ENCODE measurements at regions not wholly inside any gene's neighbourhood (a gene's known extent, or its start where the extent isn't known, plus 50 kb on each side); places are given as distances from the start of the nearest gene placed in this dataset.

DNA sequence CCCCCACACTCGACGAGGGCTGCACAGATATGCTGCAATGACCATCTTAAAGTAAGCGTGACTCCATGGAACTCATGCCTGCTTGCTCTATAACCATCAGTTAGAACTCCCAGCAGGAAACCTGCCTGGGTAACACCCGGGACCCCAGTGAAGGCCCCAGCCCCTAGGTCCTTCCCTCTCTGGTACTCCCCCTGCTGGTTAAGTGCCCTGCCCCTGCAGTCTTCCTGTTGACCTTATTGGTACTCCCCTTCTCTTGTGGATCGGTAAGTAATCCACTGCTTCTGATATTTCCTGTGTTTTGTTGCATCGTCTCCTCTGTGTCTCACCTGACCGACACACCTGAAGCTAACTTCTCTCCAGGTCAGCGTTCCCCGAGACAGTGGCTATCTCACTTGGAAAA, 104.8 kb upstream of the COG2 start:
- Histone ChIP-seq H3K27ac (no peak overlapping the region), H3K4me1 (no peaks in the 10 kb centered on the region), H3K4me3 (no peak overlapping the region), H3K9me3 (peaks cover 0 to 22% of the 10 kb centered on the region in 2 donors), H3K36me3 (no peaks in the 10 kb centered on the region), H3K27me3 (no peaks in the 10 kb centered on the region)
- ATAC-seq (no peak), DNase-seq (no peak)
- intact Hi-C loops (cut with DNase I), result no loop called here
- TF ChIP-seq, protein P1, sequence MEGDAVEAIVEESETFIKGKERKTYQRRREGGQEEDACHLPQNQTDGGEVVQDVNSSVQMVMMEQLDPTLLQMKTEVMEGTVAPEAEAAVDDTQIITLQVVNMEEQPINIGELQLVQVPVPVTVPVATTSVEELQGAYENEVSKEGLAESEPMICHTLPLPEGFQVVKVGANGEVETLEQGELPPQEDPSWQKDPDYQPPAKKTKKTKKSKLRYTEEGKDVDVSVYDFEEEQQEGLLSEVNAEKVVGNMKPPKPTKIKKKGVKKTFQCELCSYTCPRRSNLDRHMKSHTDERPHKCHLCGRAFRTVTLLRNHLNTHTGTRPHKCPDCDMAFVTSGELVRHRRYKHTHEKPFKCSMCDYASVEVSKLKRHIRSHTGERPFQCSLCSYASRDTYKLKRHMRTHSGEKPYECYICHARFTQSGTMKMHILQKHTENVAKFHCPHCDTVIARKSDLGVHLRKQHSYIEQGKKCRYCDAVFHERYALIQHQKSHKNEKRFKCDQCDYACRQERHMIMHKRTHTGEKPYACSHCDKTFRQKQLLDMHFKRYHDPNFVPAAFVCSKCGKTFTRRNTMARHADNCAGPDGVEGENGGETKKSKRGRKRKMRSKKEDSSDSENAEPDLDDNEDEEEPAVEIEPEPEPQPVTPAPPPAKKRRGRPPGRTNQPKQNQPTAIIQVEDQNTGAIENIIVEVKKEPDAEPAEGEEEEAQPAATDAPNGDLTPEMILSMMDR (IDR thresholded peaks at IDR 0.05), result no peak

DNA sequence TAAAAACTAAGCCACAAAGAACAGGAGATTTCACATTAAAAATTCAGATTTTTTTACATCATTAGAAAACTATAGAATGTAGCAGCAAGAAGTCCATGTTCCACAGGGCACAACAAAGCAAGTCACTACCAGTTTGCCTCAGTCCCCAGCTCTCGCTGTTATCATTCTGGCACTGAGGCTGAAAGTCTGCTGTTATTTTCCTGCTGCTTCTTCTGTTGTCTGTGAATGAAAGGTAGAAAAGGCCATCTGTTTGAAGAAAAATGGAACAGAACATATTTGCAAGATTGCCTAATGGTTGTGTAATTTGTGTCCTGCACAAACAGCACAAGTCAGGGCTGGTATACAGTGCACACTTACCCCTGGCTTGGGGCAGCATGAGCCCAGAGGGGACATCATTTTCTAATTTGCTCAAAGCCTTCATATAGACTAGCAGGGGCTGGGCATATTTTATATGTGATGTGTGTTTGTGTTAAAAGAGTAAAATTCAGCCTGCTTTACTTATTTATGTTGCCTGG, 105.6 kb upstream of the COG2 start:
- Histone ChIP-seq H3K27ac (no peak overlapping the region), H3K36me3 (no peaks in the 10 kb centered on the region), H3K4me1 (no peaks in the 10 kb centered on the region), H3K9me3 (peaks cover 0 to 23% of the 10 kb centered on the region in 2 donors), H3K27me3 (no peaks in the 10 kb centered on the region), H3K4me3 (no peak overlapping the region)
- ATAC-seq (no peak), DNase-seq (no peak)
- TF ChIP-seq, protein P1 (IDR thresholded peaks at IDR 0.05), result no peak
- intact Hi-C loops (cut with DNase I), result no loop called here

DNA sequence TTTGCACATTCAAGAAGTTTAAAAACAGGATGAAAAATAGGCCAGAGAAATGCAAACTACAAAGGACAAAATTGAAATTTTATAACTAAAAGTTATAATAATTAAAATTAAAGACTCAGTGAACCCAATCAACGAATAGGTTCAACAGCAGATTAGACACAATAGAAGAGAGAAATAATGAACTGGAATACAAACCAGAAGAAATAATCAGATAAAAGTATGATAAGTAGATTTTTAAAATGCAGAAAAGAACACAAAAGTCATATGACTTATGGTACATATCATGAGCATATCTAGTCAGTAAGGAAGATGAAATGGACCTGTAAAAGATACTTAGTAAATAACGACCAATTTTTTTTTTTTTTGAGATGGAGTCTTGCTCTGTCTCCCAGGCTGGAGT, 108.1 kb upstream of the COG2 start:
- no peaks in the 10 kb centered on the region for H3K36me3 ChIP-seq
- no peak for ATAC-seq
- H3K4me3 ChIP-seq, result no peak overlapping the region
- intact Hi-C loops (cut with DNase I), result no loop called here
- DNase-seq, result no peak
- H3K27ac ChIP-seq, result no peak overlapping the region
- TF ChIP-seq, protein P1 (IDR thresholded peaks at IDR 0.05), result no peak
- H3K27me3 ChIP-seq, result no peaks in the 10 kb centered on the region
- H3K4me1 ChIP-seq, result no peaks in the 10 kb centered on the region
- H3K9me3 ChIP-seq, result peaks cover 0 to 23% of the 10 kb centered on the region in 2 donors

DNA sequence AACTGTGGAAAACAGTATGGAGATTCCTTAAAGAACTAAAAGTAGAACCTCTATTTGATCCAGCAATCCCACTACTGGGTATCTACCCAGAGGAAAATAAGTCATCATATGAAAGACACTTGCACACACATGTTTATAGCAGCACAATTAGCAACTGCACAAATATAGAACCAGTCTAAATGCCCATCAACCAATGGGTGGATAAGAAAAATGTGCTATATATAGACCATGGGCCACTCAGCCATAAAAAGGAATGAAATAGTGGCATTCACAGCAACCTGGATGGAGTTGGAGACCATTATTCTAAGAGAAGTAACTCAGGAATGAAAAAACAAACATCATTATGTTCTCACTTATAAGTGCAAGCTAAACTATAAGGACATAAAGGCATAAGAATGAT, 105.0 kb upstream of the PGBD5 start:
- Histone ChIP-seq H3K27ac (no peak overlapping the region), H3K4me1 (no peaks in the 10 kb centered on the region), H3K4me3 (no peak overlapping the region), H3K27me3 (peaks cover 0 to 13% of the 10 kb centered on the region in 2 donors), H3K36me3 (no peaks in the 10 kb centered on the region), H3K9me3 (peaks cover 0 to 23% of the 10 kb centered on the region in 2 donors)
- TF ChIP-seq, protein P1 (IDR thresholded peaks at IDR 0.05), result no peak
- intact Hi-C loops (cut with DNase I), result no loop called here
- DNase-seq (no peak), ATAC-seq (no peak)

DNA sequence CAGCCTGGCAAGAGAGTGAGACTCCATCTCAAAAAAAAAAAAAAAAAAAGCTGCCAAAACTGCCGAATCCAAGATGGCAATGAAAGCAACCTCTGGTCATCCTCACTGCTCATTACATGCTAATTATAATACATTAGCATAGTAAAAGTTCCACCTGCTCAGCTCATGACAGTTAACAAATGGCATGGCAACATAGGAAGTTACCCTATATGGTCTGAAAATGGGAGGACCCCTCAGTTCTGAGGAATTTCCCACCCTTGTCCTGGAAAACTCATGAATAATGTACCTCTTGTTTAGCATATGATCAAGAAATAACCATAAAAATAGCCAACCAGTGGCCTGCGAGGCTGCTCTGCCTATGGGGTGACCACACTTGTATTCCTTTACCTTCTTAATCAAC, 93.1 kb upstream of the PGBD5 start:
- no peak for DNase-seq
- TF ChIP-seq, protein P1 (IDR thresholded peaks at IDR 0.05), result no peak
- Histone ChIP-seq H3K27me3 (peaks cover 0 to 5% of the 10 kb centered on the region in 2 donors), H3K4me3 (no peak overlapping the region), H3K36me3 (no peaks in the 10 kb centered on the region), H3K4me1 (no peaks in the 10 kb centered on the region), H3K27ac (no peak overlapping the region), H3K9me3 (no peaks in the 10 kb centered on the region)
- ATAC-seq, result no peak
- intact Hi-C loops (cut with DNase I), result no loop called here

Data from left lung (tissue), 4 donors.